ENCODE measurements at regions not wholly inside any gene's neighbourhood (a gene's known extent, or its start where the extent isn't known, plus 50 kb on each side); places are given as distances from the start of the nearest gene placed in this dataset.
"Not testable (repeated sequence)": the region's sequence is repeated elsewhere in the genome, so short reads cannot be mapped to it uniquely, and the experiment has no call there.

DNA sequence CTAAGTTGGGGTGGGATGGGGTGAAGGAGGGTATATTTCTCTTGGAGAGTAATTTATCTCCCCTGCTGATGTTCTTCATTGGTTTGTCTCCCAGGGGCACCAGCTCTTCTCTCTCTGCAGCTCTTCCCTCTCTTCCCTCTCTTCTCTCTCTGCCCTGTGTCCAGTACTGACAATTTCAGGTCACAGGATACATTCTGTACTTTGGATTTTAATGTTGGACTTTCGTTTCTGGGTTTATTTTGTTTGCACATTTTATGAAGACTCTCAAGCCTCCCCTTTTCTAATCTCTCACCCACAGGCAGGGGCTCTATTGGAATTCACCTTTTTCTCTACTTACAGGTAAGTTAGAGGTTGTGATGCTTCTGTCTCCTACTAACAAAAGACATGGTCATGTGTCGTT lies 165.5 kb downstream of the CPEB2 start:
- no peak for ATAC-seq
- intact Hi-C loops (cut with DNase I) = no loop called here
- 62 to 78% (median 72%) methylated on average over 2 of the region's 2 CpGs for WGBS, 3 donors

DNA sequence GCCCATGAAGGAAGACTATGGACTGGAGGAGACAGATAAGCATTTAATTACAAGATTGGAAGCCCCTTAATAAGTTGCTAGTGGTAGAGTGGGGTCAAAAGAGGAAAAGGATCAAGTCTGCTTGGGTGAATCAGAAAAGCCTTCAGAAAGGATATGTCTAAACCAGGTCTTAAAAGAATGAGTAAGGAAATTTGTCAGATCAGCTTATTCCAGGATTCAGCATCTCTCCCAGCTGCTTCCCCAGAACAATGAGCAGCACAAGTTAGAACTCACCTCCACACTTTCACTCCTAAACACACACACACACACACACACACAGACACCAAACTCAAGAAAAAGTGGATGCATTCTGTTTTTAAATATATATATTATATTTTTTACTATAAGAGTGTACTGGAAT lies 166.5 kb downstream of the CPEB2 start:
- intact Hi-C loops (cut with DNase I) = no loop called here
- ATAC-seq = no peak

More for the DNA sequence above, 165.5 kb downstream of the CPEB2 start:
- no peak for DNase-seq
- no peak overlapping the region for H3K27ac ChIP-seq
- no peaks in the 10 kb centered on the region for H3K4me1 ChIP-seq
- peaks cover 4% of the 10 kb centered on the region for H3K9me3 ChIP-seq
- no peaks in the 10 kb centered on the region for H3K36me3 ChIP-seq (ENCODE audit: insufficient read depth in 1 of 2, low read depth in 1 of 2)
- TF ChIP-seq, protein P1, sequence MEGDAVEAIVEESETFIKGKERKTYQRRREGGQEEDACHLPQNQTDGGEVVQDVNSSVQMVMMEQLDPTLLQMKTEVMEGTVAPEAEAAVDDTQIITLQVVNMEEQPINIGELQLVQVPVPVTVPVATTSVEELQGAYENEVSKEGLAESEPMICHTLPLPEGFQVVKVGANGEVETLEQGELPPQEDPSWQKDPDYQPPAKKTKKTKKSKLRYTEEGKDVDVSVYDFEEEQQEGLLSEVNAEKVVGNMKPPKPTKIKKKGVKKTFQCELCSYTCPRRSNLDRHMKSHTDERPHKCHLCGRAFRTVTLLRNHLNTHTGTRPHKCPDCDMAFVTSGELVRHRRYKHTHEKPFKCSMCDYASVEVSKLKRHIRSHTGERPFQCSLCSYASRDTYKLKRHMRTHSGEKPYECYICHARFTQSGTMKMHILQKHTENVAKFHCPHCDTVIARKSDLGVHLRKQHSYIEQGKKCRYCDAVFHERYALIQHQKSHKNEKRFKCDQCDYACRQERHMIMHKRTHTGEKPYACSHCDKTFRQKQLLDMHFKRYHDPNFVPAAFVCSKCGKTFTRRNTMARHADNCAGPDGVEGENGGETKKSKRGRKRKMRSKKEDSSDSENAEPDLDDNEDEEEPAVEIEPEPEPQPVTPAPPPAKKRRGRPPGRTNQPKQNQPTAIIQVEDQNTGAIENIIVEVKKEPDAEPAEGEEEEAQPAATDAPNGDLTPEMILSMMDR (IDR thresholded peaks at IDR 0.05) = no peak
- no peak overlapping the region for H3K4me3 ChIP-seq
- H3K27me3 ChIP-seq (ENCODE audit: insufficient read depth in 3 of 3, low read length in 2 of 3) = no peaks in the 10 kb centered on the region

DNA sequence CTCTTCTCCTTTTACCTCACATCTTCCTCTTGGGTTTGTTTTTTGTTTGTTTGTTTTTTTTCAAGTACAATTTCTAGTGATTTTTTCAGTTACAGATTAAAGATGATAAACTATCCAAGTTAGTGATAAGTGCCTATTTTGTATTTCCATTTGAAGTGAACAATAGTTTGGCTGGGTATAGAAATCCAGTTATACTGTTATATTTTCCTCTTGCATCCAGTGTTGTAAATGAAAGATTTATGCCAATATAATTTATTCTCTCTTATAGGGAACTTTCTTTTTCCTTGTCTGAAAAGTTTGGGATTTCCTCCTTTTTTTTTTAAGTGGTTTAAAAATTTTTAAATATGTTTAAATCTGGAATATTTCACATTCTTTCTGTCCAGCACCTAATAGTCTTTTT lies 169.4 kb downstream of the CPEB2 start:
- no peaks in the 10 kb centered on the region for H3K27me3 ChIP-seq (ENCODE audit: insufficient read depth in 3 of 3, low read length in 2 of 3)
- H3K4me3 ChIP-seq = no peak overlapping the region
- H3K9me3 ChIP-seq = peaks cover 4% of the 10 kb centered on the region
- H3K4me1 ChIP-seq = no peaks in the 10 kb centered on the region
- intact Hi-C loops (cut with DNase I) = no loop called here
- DNase-seq = no peak
- no peaks in the 10 kb centered on the region for H3K36me3 ChIP-seq (ENCODE audit: insufficient read depth in 1 of 2, low read depth in 1 of 2)
- no peak overlapping the region for H3K27ac ChIP-seq
- TF ChIP-seq, protein P1 (IDR thresholded peaks at IDR 0.05) = no peak
- no peak for ATAC-seq

More for the DNA sequence above, 166.5 kb downstream of the CPEB2 start:
- H3K36me3 ChIP-seq (ENCODE audit: insufficient read depth in 1 of 2, low read depth in 1 of 2) = no peaks in the 10 kb centered on the region
- DNase-seq = no peak
- H3K27me3 ChIP-seq (ENCODE audit: insufficient read depth in 3 of 3, low read length in 2 of 3) = no peaks in the 10 kb centered on the region
- H3K9me3 ChIP-seq = peaks cover 4% of the 10 kb centered on the region
- no peaks in the 10 kb centered on the region for H3K4me1 ChIP-seq
- TF ChIP-seq, protein P1 (IDR thresholded peaks at IDR 0.05) = no peak
- no peak overlapping the region for H3K27ac ChIP-seq
- H3K4me3 ChIP-seq = no peak overlapping the region

- TF ChIP-seq, protein P1 (IDR thresholded peaks at IDR 0.05) = no peak
- Histone ChIP-seq H3K4me3 (no peak overlapping the region), H3K27me3 (ENCODE audit: insufficient read depth in 3 of 3, low read length in 2 of 3) (no peaks in the 10 kb centered on the region), H3K4me1 (no peaks in the 10 kb centered on the region), H3K27ac (no peak overlapping the region), H3K36me3 (ENCODE audit: insufficient read depth in 1 of 2, low read depth in 1 of 2) (no peaks in the 10 kb centered on the region), H3K9me3 (peaks cover 4% of the 10 kb centered on the region)
- intact Hi-C loops (cut with DNase I) = no loop called here
- WGBS, 3 donors = 64 to 76% (median 67%) methylated on average over 4 of the region's 4 CpGs
- no peak for ATAC-seq
- no peak for DNase-seq
Measured at GRCh38 chr4:15173251-15173650, 171.0 kb downstream of the CPEB2 start.

DNA sequence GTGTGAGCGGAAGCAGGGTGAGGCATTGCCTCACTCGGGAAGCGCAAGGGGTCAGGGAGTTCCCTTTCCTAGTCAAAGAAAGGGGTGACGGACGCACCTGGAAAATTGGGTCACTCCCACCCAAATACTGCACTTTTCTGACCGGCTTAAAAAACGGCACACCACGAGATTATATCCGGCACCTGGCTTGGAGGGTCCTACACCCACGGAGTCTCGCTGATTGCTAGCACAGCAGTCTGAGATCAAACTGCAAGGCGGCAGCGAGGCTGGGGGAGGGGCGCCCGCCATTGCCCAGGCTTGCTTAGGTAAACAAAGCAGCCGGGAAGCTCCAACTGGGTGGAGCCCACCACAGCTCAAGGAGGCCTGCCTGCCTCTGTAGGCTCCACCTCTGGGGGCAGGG lies 171.9 kb downstream of the CPEB2 start:
- H3K9me3 ChIP-seq; H3K36me3 ChIP-seq (ENCODE audit: insufficient read depth in 1 of 2, low read depth in 1 of 2); H3K4me1 ChIP-seq; H3K27ac ChIP-seq; H3K4me3 ChIP-seq; intact Hi-C loops (cut with DNase I); ATAC-seq; H3K27me3 ChIP-seq (ENCODE audit: insufficient read depth in 3 of 3, low read length in 2 of 3); DNase-seq: not testable (repeated sequence)
- 70 to 93% (median 80%) methylated on average over 7 to 11 of the region's 16 CpGs for WGBS, 3 donors

- H3K4me3 ChIP-seq; DNase-seq; H3K4me1 ChIP-seq; H3K27me3 ChIP-seq (ENCODE audit: insufficient read depth in 3 of 3, low read length in 2 of 3); ATAC-seq; intact Hi-C loops (cut with DNase I); H3K36me3 ChIP-seq (ENCODE audit: insufficient read depth in 1 of 2, low read depth in 1 of 2); H3K27ac ChIP-seq; H3K9me3 ChIP-seq: not testable (repeated sequence)
- 78 to 90% (median 83%) methylated on average over 2 of the region's 2 CpGs for WGBS, 3 donors
Measured at GRCh38 chr4:15179842-15180241, 177.6 kb downstream of the CPEB2 start.

Measured in psoas muscle (tissue), 7 donors.